AG04449 (cell line): ENCODE measurements at regions not wholly inside any gene's neighbourhood (a gene's known extent, or its start where the extent isn't known, plus 50 kb on each side); places are given as distances from the start of the nearest gene placed in this dataset.

Source experiments
- CTCF ChIA-PET: fragments of 350-600 bp; formaldehyde crosslinking; extraction: SDS; loops from one replicate; lab custom pipeline; 2021; ENCODE audit warnings: antibody characterized with exemption; lab: Yijun Ruan, JAX
- POLR2A ChIA-PET: fragments of 400-600, 350-600 bp; formaldehyde crosslinking; extraction: SDS; loops from one replicate; lab custom pipeline; 2020; ENCODE audit warnings: antibody characterized with exemption, inconsistent platforms; lab: Yijun Ruan, JAX
- DNase-seq: peaks from one replicate; pipeline ENCODE4 v3.0.0-alpha.2; 2010; ENCODE audit warnings: low read depth, low spot score
- H3K4me3 ChIP-seq: 2 replicates; pipeline ENCODE4 v1.5.1; 2011; ENCODE audit warnings: low read depth, mild to moderate bottlenecking, control low read depth, low read length
- CTCF ChIP-seq: IDR thresholded peaks from one replicate; pipeline ENCODE4 v1.5.1; 2011; ENCODE audit warnings: mild to moderate bottlenecking, moderate library complexity, low read length, control low read depth, inconsistent platforms; ENCODE audit not compliant: insufficient read depth; ENCODE audit errors: missing control alignments

- POLR2A ChIA-PET, result no interaction called here
- no peak overlapping the region for H3K4me3 ChIP-seq
- TF ChIP-seq CTCF, result no peak
- CTCF ChIA-PET, result no interaction called here
- no peak for DNase-seq
Observed at GRCh38 chr6:209432-210103, 82.7 kb upstream of the DUSP22 start.

- CTCF ChIA-PET, result no interaction called here
- no peak overlapping the region for H3K4me3 ChIP-seq
- no peak for TF ChIP-seq CTCF
- DNase-seq, result no peak
- POLR2A ChIA-PET, result no interaction called here
Observed at GRCh38 chr6:210104-210456, 82.2 kb upstream of the DUSP22 start.

- ChIA-PET POLR2A (no interaction called here), CTCF (interaction anchor here (0.8 kb wide), 1 partner anchor 23 kb away, joined by 3 read pairs; no protein-coding TSS in a partner anchor)
- no peak for TF ChIP-seq CTCF
- no peak for DNase-seq
- no peak overlapping the region for H3K4me3 ChIP-seq
Observed at GRCh38 chr6:210778-211374, 81.4 kb upstream of the DUSP22 start.

- H3K4me3 ChIP-seq, result no peak overlapping the region
- ChIA-PET POLR2A (no interaction called here), CTCF (no interaction called here)
- TF ChIP-seq CTCF, result no peak
- DNase-seq, result no peak
Observed at GRCh38 chr6:211871-212497, 80.3 kb upstream of the DUSP22 start.

- H3K4me3 ChIP-seq, result no peak overlapping the region
- DNase-seq, result no peak
- CTCF ChIA-PET, result no interaction called here
- TF ChIP-seq CTCF, result no peak
- POLR2A ChIA-PET, result no interaction called here
Observed at GRCh38 chr6:213284-213683, 79.0 kb upstream of the DUSP22 start.

- no peak overlapping the region for H3K4me3 ChIP-seq
- ChIA-PET CTCF (no interaction called here), POLR2A (no interaction called here)
- no peak for DNase-seq
- no peak for TF ChIP-seq CTCF
Observed at GRCh38 chr6:214428-214827, 77.9 kb upstream of the DUSP22 start.
